ENCODE measurements at regions not wholly inside any gene's neighbourhood (a gene's known extent, or its start where the extent isn't known, plus 50 kb on each side); places are given as distances from the start of the nearest gene placed in this dataset.

GRCh38 chr15:47179988-47180387 lies 537.3 kb upstream of the SEMA6D start:
- DNase-seq, result no peak

GRCh38 chr15:47182818-47183217 lies 534.5 kb upstream of the SEMA6D start:
- no peak for DNase-seq

- peak; percentile 24 for DNase-seq
Observed at GRCh38 chr15:47184003-47184907, 533.0 kb upstream of the SEMA6D start.

GRCh38 chr15:47184908-47185801 lies 532.1 kb upstream of the SEMA6D start:
- DNase-seq, result no peak

DNA sequence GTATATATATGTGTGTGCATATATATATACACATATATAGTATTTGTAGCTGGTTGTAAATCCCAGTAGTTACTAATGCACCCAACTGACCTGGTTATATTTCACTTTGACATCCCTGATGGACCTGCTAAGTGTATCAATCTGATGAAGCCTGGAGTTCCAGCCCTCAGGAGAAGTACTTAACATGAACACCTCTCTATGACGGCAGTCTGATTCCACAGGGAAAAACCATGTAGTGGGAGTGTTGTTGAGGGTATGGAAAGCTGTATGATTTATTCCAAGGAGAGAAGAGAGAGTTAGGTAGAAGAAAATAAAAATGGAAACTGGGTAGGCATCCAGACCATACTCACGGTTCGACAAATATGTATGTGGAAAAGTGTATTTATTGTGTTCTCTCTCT lies 531.2 kb upstream of the SEMA6D start:
- DNase-seq, result no peak

DNA sequence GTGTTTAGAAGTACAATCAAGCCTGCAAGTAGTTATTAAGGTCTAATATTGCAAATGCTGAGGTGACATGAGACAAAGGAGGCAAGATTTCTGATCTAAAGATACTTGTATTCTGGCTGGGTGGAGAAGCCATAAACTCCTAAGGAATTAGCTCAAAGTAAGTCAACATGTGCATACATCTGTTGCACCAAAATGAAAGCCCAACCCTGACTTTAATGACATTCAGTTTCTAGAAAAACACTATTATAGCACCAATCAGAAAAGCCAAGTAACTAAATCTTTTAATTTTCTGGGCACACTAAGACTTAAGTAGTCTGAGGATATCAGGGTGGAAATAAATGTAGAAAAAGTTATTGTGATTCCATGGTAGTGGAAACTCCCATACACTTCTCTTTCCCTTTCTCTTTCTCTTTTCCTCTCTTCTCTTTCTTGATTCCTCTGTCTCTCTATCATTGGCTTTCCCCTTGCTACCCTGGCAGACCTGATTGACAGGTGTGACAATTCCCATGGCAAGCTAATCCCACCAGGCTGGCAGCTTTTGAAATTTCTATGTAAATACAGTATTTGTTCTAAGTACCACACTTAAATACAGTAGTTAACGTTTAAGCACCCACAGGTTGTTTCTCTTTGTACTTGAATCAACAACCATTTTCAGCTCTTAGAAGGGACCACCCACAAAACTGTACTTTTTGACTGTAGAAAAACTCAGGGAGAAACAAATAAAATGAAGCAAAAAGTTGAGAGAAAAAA lies 528.4 kb upstream of the SEMA6D start:
- DNase-seq, result no peak

DNA sequence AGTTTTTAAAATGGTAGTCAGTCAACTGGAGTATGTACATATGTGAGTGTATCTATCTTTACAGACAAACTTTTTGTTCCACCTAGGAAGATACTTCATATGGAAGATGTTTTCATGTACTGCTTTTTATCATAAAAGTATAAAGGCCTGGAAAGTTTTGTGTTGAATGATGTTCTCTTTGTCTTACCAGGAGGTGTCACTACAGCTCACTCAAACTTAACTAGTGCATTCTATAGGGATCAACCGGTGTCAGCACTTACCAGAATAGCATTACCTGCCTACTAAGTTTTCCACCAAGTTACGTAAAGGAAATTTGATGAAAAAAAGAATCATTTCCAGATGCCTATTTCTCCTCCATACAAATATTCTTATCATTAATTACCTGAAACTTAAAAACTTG lies 522.6 kb upstream of the SEMA6D start:
- peak; percentile 39 for DNase-seq

GRCh38 chr15:47196048-47196447 lies 521.3 kb upstream of the SEMA6D start:
- DNase-seq, result peak; percentile 82

DNA sequence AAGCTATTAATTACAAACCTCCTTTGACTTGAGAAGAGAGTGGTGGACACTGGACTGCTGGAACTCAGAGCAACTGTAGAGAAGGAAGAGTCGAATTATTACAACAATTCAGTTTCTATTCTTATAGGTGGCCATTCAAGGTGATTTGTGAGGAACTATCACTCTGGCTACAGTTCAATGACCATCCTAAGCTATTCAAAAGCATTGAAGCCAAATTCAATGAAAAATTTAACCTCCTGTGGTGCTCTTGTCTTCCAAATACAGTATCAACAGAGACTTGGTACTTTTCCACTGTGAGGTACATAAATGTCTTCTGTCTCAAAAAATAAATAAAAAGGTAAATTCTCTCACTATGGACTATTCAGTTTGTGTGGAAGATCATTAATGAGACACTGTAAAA lies 513.3 kb upstream of the SEMA6D start:
- no peak for DNase-seq

DNA sequence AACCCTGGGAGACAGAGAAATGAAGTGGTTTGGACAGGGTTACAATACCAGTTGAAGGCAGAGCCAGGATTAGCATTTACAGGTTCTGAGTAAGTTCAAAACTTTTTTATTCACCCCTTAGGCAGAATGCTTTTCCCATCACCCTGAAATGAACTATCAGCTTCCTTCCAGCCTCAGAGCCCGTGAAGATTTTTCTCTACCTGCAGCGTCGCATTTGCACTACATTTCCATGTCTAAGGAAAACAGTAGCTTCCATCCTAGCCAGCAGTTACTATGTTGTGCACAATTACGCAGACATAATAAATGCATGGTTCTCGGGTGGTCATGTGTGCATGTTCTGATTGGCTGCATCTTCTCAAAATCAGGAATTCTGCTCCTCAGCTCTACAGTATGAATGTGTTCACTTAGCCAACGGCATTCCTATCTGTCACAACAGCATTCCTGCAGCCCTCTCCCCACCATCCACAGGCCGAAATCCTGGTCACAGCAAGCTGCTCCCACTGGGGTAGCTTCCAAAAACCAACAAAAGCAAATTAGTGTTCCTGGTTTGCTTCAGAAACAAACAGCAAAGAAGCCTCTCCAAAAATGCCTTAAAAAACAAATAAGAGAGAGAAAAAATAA lies 510.8 kb upstream of the SEMA6D start:
- DNase-seq, result no peak

DNA sequence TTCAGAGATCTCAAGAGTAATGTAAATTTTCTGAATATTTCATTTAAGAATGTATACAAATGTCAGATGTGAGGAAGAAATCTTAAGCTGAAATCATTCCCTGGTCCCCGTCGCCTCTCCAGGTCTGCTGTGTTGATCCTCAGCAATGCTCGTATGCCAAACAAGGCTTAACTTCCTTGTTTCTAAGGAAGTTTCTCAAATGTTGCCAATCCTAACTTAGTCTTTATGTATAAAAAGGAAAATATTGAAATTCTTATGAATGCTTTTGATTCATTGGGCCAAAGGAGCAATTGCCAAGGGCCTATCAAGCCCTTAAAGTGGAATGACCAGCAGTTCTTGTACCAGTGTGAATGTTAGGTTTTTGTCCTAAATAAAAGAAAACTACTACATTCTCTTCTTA lies 507.7 kb upstream of the SEMA6D start:
- DNase-seq, result no peak

DNA sequence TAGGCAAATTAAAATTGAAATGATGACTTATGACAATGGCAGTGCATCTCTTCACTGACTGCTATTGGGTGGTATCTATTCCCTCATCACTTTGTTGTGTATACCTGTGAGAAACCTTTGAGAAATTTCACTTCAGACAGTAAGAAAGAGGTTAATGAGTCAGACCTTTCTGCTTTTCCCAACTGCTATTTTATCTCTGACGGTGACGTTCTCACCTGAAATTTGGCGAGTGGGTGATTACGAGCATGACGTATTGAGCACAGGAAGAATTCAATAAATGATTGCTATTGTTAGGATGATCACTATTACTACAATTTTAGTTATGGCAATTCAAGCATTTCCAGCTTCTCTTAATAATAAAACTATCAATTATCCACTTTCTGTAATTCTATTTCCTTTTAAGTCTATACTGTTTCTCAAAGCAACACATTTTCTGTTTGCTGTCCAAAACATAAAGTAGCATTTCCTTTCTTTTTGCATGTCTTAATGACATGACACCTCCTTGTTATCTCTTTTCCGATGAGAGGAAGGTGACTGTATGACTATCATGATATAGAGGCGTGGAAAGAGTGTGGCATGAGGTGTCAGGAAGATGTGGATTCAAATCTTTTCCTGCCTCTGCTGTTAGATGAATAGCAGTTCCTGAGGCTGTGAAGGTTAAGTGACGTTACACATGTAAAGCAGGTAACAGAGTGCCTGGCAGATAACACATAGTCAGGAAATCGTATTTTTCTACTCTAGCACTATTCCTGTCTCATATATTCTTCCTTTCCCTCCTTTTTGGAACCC lies 504.9 kb upstream of the SEMA6D start:
- DNase-seq, result no peak

DNA sequence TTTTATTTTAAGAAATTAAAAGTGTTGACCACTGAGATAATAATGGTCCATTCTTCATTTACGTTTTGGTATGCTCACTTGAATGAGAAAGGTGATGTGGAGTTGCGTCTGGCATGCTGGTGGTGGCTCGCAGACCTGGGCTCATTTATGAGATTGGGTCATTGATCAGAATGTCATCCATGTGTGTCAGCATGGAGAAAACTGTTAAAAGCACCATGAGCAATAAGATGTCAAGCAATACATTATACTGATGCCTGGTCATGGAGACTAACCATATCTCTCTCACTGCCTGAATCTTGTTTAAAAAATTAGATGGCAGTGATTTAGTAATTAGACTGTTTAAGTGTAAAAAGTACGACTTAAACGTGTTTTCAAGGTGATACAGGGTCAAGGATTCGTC lies 503.4 kb upstream of the SEMA6D start:
- DNase-seq, result no peak

GRCh38 chr15:47218295-47218694 lies 499.0 kb upstream of the SEMA6D start:
- no peak for DNase-seq

- DNase-seq, result no peak
Observed at GRCh38 chr15:47244361-47244760, 472.9 kb upstream of the SEMA6D start.

DNA sequence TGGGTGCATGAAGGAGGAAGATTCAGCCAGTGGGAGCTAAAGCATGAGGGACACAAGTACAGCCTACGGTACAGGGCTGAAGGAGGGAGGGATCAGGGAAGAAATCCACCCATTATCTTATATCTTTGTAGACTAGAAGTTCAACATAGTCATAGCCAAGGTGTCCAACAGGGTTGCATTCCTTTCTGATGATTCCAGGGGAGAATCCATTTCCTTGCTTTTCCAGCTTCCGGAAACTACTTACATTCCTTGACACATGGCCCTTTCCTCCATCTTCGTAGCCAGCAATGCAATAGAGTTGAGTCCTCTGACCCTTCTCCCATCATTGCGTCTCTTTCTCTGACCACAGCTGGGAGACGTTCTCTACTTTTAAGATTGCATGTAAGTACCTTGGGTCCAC lies 471.0 kb upstream of the SEMA6D start:
- DNase-seq, result no peak

- no peak for DNase-seq
Observed at GRCh38 chr15:47258521-47258920, 458.8 kb upstream of the SEMA6D start.

- DNase-seq, result no peak
Observed at GRCh38 chr15:47265686-47266085, 451.6 kb upstream of the SEMA6D start.

GRCh38 chr15:47266566-47266965 lies 450.7 kb upstream of the SEMA6D start:
- DNase-seq, result peak; percentile 4

- DNase-seq, result no peak
Observed at GRCh38 chr15:47273864-47274263, 443.4 kb upstream of the SEMA6D start.

GRCh38 chr15:47283246-47283645 lies 434.1 kb upstream of the SEMA6D start:
- DNase-seq, result no peak

- DNase-seq, result no peak
Observed at GRCh38 chr15:47288794-47289193, 428.5 kb upstream of the SEMA6D start.

Data from fibroblast of skin of abdomen (primary cell).